Heart left ventricle (tissue), 16 donors: ENCODE measurements at regions not wholly inside any gene's neighbourhood (a gene's known extent, or its start where the extent isn't known, plus 50 kb on each side); places are given as distances from the start of the nearest gene placed in this dataset.

Experiments used
- ATAC-seq, 4 donors: fragments of 200-7000 bp; cut with Tn5 transposase; one replicate each; pipeline ENCODE4 v1.9.1; 2020 to 2022; ENCODE audit warnings: moderate library complexity in 4 of 4, mild to moderate bottlenecking in 3 of 4, moderate number of reproducible peaks in 1 of 4
- DNase-seq, 5 donors: peaks; one replicate each; pipeline ENCODE4 v3.0.0-alpha.2; 2020
- H3K27ac ChIP-seq, 12 donors: fragments of 200-600 bp; sonication (generic) in 4 of 12; one replicate each; pipeline versions ENCODE4 v1.5.0 to v1.8.0; 2016 to 2022; ENCODE audit warnings: mild to moderate bottlenecking in 2 of 12
- H3K27me3 ChIP-seq, 9 donors: fragments of 200-600 bp; sonication (generic) in 2 of 9; one replicate each; pipeline versions ENCODE4 v1.5.1 to v1.8.0; 2016 to 2022; ENCODE audit warnings: mild to moderate bottlenecking in 3 of 9
- H3K36me3 ChIP-seq, 9 donors: fragments of 200-600 bp; sonication (generic) in 2 of 9; one replicate each; pipeline versions ENCODE4 v1.5.0 to v1.8.0; 2018 to 2022; ENCODE audit warnings: mild to moderate bottlenecking in 2 of 9
- H3K4me1 ChIP-seq, 12 donors: fragments of 200-600 bp; sonication (generic) in 4 of 12; one replicate each; pipeline versions ENCODE4 v1.5.0 to v1.8.0; 2016 to 2022; ENCODE audit warnings: mild to moderate bottlenecking in 3 of 12
- H3K4me3 ChIP-seq, 12 donors: fragments of 200-600 bp; sonication (generic) in 4 of 12; one replicate each; pipeline versions ENCODE4 v1.5.0 to v1.8.0; 2017 to 2022; ENCODE audit warnings: mild to moderate bottlenecking in 9 of 12, moderate library complexity in 4 of 12
- H3K9me3 ChIP-seq, 12 donors: fragments of 200-600 bp; sonication (generic) in 4 of 12; one replicate each; pipeline versions ENCODE4 v1.5.0 to v1.8.0; 2016 to 2022; ENCODE audit warnings: mild to moderate bottlenecking in 1 of 12
- POLR2A ChIP-seq, 2 donors: fragments of 450-650 bp; IDR thresholded peaks; one replicate each; pipeline ENCODE4 v1.6.1; 2017; ENCODE audit warnings: antibody characterized with exemption in 2 of 2, mild to moderate bottlenecking in 2 of 2, moderate library complexity in 2 of 2
- WGBS, 4 donors: extraction: QIAGEN DNeasy Blood & Tissue Kit in 2 of 4; methylation state at CpG; one replicate each; pipeline versions ENCODE4 v1.1.5 to v1.1.7; 2013 to 2018; 5-methylcytosine and 5-hydroxymethylcytosine counted together
- intact Hi-C, 10 donors: fragments of 100-400 bp; cut with DNase I; formaldehyde crosslinking; loops; one replicate each; pipeline versions ENCODE4 v1.11.1 to v1.14.2; 2022
- TF ChIP-seq, protein P1 (sequence below), 12 donors: fragments of 200-600 bp; sonication (generic) in 4 of 12; IDR thresholded peaks; one replicate each; pipeline versions ENCODE4 v1.5.0 to v1.8.0; 2018 to 2022; ENCODE audit warnings: antibody characterized with exemption in 12 of 12, mild to moderate bottlenecking in 5 of 12
- donor health status: ischemic (EF 13 %, LVEDD 7.1; RV severe dilation, severe dysfunction).
- donor health status: healthy with polysubstance abuse.
- donor health status: DM: no; HTN: yes; CAD: no.
- donor health status: DM: no; HTN: no; CAD: no.
- donor health status: ischemic (EF 25% LVEDD 6.9; RV normal size, moderate dysfunction).
- donor health status: ischemic (EF 25% LVEDD 5.7; RV mildly dilated, moderate dysfunction).
- donor health status: healthy.
- donor health status: DM: yes; HTN: yes; CAD: no.
- donor health status: ischemic (EF 35%, LVEDD 5.7; RV mildly dilated, moderate dysfunction).
- donor health status: nonischemic (EF 11% LVEDD 7.7; RV severe dilation, severe dysfunction).
- donor health status: DM: yes; HTN: yes; CAD: no.
- donor health status: PGD.
- donor health status: ischemic (EF 29% LVEDD 5.4; RV normal size, mild dysfunction).
- donor health status: nonischemic (EF 23%, LVEDD 6.1; RV moderate dilation, normal function).

DNA sequence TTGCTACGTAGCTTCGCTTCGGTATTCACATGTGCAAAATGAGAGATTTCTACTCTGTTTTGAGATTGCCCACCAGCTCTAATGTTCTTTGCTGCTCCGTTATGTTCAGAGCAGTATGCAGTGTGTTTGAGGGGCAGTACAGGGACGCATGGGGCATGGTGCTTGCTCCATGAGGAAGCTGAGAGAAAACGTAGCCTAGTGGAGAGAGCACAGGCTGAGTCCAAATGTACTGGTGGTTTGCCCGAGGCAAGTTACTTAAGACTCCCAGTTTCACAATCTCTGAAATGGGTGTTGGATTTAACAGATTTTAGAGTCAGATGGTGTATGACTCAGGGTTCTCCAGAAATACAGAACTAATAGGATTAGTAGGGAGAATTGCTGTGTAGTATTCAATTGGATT is 310.5 kb downstream of the ETNK1 start:
- Histone ChIP-seq H3K27ac (no peak overlapping the region), H3K4me1 (no peaks in the 10 kb centered on the region), H3K4me3 (peak overlapping the region in 5 of 12 donors; percentile 11 to 37 (median 17)), H3K27me3 (no peaks in the 10 kb centered on the region), H3K9me3 (peaks cover 0 to 5% (median 0%) of the 10 kb centered on the region in 12 donors), H3K36me3 (no peaks in the 10 kb centered on the region)
- DNase-seq (no peak), ATAC-seq (no peak)
- 75 to 82% (median 76%) methylated on average over 7 of the region's 7 CpGs for WGBS, 4 donors
- intact Hi-C loops: no loop called here
- TF ChIP-seq, protein P1, sequence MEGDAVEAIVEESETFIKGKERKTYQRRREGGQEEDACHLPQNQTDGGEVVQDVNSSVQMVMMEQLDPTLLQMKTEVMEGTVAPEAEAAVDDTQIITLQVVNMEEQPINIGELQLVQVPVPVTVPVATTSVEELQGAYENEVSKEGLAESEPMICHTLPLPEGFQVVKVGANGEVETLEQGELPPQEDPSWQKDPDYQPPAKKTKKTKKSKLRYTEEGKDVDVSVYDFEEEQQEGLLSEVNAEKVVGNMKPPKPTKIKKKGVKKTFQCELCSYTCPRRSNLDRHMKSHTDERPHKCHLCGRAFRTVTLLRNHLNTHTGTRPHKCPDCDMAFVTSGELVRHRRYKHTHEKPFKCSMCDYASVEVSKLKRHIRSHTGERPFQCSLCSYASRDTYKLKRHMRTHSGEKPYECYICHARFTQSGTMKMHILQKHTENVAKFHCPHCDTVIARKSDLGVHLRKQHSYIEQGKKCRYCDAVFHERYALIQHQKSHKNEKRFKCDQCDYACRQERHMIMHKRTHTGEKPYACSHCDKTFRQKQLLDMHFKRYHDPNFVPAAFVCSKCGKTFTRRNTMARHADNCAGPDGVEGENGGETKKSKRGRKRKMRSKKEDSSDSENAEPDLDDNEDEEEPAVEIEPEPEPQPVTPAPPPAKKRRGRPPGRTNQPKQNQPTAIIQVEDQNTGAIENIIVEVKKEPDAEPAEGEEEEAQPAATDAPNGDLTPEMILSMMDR (IDR thresholded peaks at IDR 0.05): no peak
- no peak for TF ChIP-seq POLR2A (IDR thresholded peaks at IDR 0.05)

GRCh38 chr12:22938323-22938722 is 313.4 kb downstream of the ETNK1 start:
- ATAC-seq (no peak), DNase-seq (no peak)
- Histone ChIP-seq H3K4me1 (no peaks in the 10 kb centered on the region), H3K4me3 (no peak overlapping the region), H3K27me3 (no peaks in the 10 kb centered on the region), H3K36me3 (no peaks in the 10 kb centered on the region), H3K9me3 (peaks cover 0 to 26% (median 1%) of the 10 kb centered on the region in 12 donors), H3K27ac (no peak overlapping the region)
- TF ChIP-seq, protein P1 (IDR thresholded peaks at IDR 0.05): no peak
- TF ChIP-seq POLR2A (IDR thresholded peaks at IDR 0.05): no peak
- WGBS, 4 donors: 93 to 100% (median 98%) methylated on average over 2 of the region's 2 CpGs
- intact Hi-C loops: no loop called here

DNA sequence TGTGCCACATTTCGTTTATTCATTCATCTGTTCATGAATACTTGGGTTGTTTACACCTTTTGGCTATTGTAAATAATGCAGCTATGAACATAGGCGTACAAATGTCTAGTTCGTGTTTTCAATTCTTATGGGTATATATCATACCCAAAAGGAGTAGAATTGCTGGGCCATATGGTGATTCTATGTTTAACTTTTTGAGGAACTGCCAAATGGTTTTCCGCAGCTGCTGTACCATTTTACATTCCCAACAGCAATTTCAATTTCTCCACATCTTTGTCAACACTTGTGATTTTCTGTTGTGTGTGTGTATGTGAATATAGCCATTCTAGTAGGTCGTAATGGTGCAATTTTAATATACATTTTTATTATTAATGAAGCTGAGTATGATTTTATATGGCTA is 326.2 kb downstream of the ETNK1 start:
- Histone ChIP-seq H3K27ac (no peak overlapping the region), H3K36me3 (no peaks in the 10 kb centered on the region), H3K27me3 (no peaks in the 10 kb centered on the region), H3K9me3 (peaks cover 0 to 4% (median 0%) of the 10 kb centered on the region in 12 donors), H3K4me3 (no peak overlapping the region), H3K4me1 (no peaks in the 10 kb centered on the region)
- intact Hi-C loops: no loop called here
- ATAC-seq: no peak
- 82 to 85% (median 84%) methylated on average over 5 of the region's 5 CpGs for WGBS, 4 donors
- DNase-seq: no peak
- TF ChIP-seq, protein P1 (IDR thresholded peaks at IDR 0.05): no peak
- no peak for TF ChIP-seq POLR2A (IDR thresholded peaks at IDR 0.05)

DNA sequence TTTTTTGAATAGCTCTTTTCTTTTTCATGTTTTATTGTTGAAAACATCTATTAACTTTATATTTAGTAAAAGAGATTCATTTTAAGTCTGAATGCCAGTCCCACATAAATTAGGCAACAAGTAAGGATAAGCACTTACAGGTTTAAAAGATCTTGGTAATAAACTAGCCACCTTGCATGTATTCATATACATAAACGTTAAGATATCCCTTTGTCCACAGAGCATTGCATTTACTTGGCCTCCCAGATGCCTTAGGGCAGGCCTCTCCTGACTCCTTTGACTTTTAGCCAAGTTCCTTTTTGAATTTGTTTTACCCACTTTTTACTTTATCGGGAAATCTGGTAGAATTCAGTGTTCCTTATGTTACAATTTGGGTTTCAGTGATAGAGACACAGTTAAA is 331.7 kb downstream of the ETNK1 start:
- no peak for TF ChIP-seq POLR2A (IDR thresholded peaks at IDR 0.05)
- TF ChIP-seq, protein P1 (IDR thresholded peaks at IDR 0.05): no peak
- Histone ChIP-seq H3K27me3 (peaks cover 0 to 3% (median 0%) of the 10 kb centered on the region in 9 donors), H3K36me3 (no peaks in the 10 kb centered on the region), H3K4me3 (no peak overlapping the region), H3K27ac (no peak overlapping the region), H3K4me1 (no peaks in the 10 kb centered on the region), H3K9me3 (peaks cover 0 to 4% (median 0%) of the 10 kb centered on the region in 12 donors)
- ATAC-seq (no peak), DNase-seq (no peak)
- intact Hi-C loops: no loop called here
- 65 to 77% (median 67%) methylated on average over 2 of the region's 2 CpGs for WGBS, 4 donors
